ENCODE measurements at regions not wholly inside any gene's neighbourhood (a gene's known extent, or its start where the extent isn't known, plus 50 kb on each side); places are given as distances from the start of the nearest gene placed in this dataset.

DNA sequence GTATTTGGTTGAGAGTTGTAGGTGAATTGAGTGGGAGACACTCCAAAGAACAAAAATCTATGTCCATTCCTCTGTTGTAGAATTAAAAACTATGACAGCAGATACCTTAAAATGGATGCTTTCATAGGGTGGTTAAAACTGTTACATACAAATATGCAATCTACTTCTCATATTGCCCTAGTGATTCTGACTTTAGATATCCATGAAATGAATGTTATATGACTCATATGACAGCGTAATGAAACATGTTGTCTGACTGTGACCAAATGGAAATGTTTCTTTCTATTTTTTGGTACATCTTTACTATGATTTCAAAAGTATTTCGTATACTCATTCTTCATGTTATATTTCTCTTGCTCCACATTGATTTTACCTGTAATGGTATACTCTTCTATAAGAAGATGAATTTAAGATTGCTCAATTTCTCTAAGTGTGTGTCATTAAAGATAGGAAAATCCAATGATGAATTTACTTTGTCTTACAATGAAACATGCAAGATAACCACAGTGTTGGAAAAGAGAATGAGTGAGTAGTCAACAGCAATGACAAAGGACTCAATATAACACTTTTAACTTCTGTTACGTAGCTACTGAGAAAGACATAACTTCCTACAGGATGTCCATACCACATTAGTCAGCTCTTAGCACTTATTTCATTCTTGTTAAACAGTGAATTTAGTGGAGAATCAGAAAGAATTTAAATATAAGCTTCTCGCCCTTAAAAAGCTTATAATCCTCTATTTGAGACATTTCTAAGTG is 79.3 kb upstream of the LSAMP start:
- TF ChIP-seq CTCF (IDR thresholded peaks at IDR 0.05), result no peak
- no peak for TF ChIP-seq POLR2A (IDR thresholded peaks at IDR 0.05)
